Smooth muscle cell (in vitro differentiated cells): ENCODE measurements at regions not wholly inside any gene's neighbourhood (a gene's known extent, or its start where the extent isn't known, plus 50 kb on each side); places are given as distances from the start of the nearest gene placed in this dataset.

Experiments
- DNase-seq: peaks from one replicate; lab custom pipeline; 2025; ENCODE audit not compliant: unreplicated experiment; lab: John Stamatoyannopoulos, UW
- H2AFZ ChIP-seq: fragments of 200-600 bp; sonication (generic); 2 replicates; pipeline ENCODE4 v1.6.0; 2016; ENCODE audit warnings: antibody characterized with exemption, low read depth, mild to moderate bottlenecking
- H3F3A ChIP-seq: fragments of 200-600 bp; sonication (generic); 2 replicates; pipeline ENCODE4 v1.6.0; 2017; ENCODE audit warnings: antibody characterized with exemption, low read depth
- H3K27ac ChIP-seq: fragments of 200-600 bp; sonication (generic); 2 replicates; pipeline ENCODE4 v1.5.1; 2016; ENCODE audit warnings: low read depth, mild to moderate bottlenecking
- H3K27me3 ChIP-seq: fragments of 200-600 bp; sonication (generic); 2 replicates; pipeline ENCODE4 v1.6.1; 2016; ENCODE audit warnings: low read depth, mild to moderate bottlenecking
- H3K36me3 ChIP-seq: fragments of 200-600 bp; sonication (generic); 2 replicates; pipeline ENCODE4 v1.5.1; 2016; ENCODE audit warnings: low read depth
- H3K4me1 ChIP-seq: fragments of 200-600 bp; sonication (generic); 2 replicates; pipeline ENCODE4 v1.5.1; 2016; ENCODE audit warnings: low read depth
- H3K4me2 ChIP-seq: fragments of 200-600 bp; sonication (generic); 2 replicates; pipeline ENCODE4 v1.6.0; 2016; ENCODE audit warnings: mild to moderate bottlenecking
- H3K4me3 ChIP-seq: fragments of 200-600 bp; sonication (generic); 2 replicates; pipeline ENCODE4 v1.5.1; 2016; ENCODE audit warnings: mild to moderate bottlenecking
- H3K79me2 ChIP-seq: fragments of 200-600 bp; sonication (generic); 2 replicates; pipeline ENCODE4 v1.6.0; 2016; ENCODE audit warnings: low read depth, mild to moderate bottlenecking
- H3K9ac ChIP-seq: fragments of 200-600 bp; sonication (generic); 2 replicates; pipeline ENCODE4 v1.6.0; 2016; ENCODE audit warnings: low read depth
- H3K9me3 ChIP-seq: fragments of 200-600 bp; sonication (generic); replicated peaks from 2 replicates; pipeline ENCODE4 v1.5.1; 2016; ENCODE audit warnings: low read depth
- H4K20me1 ChIP-seq: fragments of 200-600 bp; sonication (generic); 2 replicates; pipeline ENCODE4 v1.6.0; 2016; ENCODE audit warnings: low read depth
- WGBS: methylation state at CpG from one replicate; pipeline ENCODE4 v1.1.7; 2016; ENCODE audit warnings: low lambda C conversion rate; 5-methylcytosine and 5-hydroxymethylcytosine counted together
- TF ChIP-seq, protein P1 (sequence below): fragments of 200-600 bp; sonication (generic); IDR thresholded peaks from 2 replicates; pipeline ENCODE4 v1.5.1; 2017; ENCODE audit warnings: borderline replicate concordance, mild to moderate bottlenecking, antibody characterized with exemption; ENCODE audit not compliant: insufficient read depth, poor library complexity, severe bottlenecking

GRCh38 chr4:189784651-189785050, 156.0 kb upstream of the FRG1 start:
- H3K27me3 ChIP-seq, result no peaks in the 10 kb centered on the region
- DNase-seq, result no peak
- H3K4me2 ChIP-seq, result no peak overlapping the region
- H3F3A ChIP-seq, result no peaks in the 10 kb centered on the region
- H3K4me1 ChIP-seq, result no peaks in the 10 kb centered on the region
- no peak overlapping the region for H2AFZ ChIP-seq
- no peak overlapping the region for H3K27ac ChIP-seq
- no peaks in the 10 kb centered on the region for H4K20me1 ChIP-seq
- TF ChIP-seq, protein P1, sequence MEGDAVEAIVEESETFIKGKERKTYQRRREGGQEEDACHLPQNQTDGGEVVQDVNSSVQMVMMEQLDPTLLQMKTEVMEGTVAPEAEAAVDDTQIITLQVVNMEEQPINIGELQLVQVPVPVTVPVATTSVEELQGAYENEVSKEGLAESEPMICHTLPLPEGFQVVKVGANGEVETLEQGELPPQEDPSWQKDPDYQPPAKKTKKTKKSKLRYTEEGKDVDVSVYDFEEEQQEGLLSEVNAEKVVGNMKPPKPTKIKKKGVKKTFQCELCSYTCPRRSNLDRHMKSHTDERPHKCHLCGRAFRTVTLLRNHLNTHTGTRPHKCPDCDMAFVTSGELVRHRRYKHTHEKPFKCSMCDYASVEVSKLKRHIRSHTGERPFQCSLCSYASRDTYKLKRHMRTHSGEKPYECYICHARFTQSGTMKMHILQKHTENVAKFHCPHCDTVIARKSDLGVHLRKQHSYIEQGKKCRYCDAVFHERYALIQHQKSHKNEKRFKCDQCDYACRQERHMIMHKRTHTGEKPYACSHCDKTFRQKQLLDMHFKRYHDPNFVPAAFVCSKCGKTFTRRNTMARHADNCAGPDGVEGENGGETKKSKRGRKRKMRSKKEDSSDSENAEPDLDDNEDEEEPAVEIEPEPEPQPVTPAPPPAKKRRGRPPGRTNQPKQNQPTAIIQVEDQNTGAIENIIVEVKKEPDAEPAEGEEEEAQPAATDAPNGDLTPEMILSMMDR, result no peak
- H3K36me3 ChIP-seq, result no peaks in the 10 kb centered on the region
- no peak overlapping the region for H3K4me3 ChIP-seq
- H3K79me2 ChIP-seq, result no peaks in the 10 kb centered on the region
- H3K9me3 ChIP-seq, result no peaks in the 10 kb centered on the region
- no peak overlapping the region for H3K9ac ChIP-seq

DNA sequence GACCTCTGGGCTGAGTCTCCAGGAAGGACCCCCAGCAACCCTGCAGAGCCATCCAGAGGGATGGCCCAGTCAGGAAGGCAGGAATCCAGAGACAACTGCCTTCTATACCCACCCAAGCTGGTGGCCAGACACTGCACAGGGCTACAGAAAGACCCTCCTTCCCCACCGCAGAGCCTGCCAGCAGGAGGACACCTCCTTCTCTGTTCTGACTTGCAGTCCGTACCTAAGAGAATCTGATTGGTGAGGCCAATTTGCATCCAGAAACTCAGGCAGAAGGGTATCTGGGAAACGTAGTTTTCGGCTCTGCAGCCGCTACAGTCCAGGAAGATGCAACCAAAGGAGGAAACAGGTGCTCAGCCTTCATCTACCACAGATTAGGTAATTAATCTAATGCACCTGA, 155.4 kb upstream of the FRG1 start:
- no peak for DNase-seq
- TF ChIP-seq, protein P1, result no peak

GRCh38 chr4:189786447-189786846, 154.2 kb upstream of the FRG1 start:
- H3K4me3 ChIP-seq, result no peak overlapping the region
- WGBS, result 91% methylated on average over 5 of the region's 5 CpGs
- TF ChIP-seq, protein P1, result no peak
- no peaks in the 10 kb centered on the region for H3F3A ChIP-seq
- H3K27me3 ChIP-seq, result no peaks in the 10 kb centered on the region
- no peaks in the 10 kb centered on the region for H3K79me2 ChIP-seq
- H4K20me1 ChIP-seq, result no peaks in the 10 kb centered on the region
- H3K9me3 ChIP-seq, result no peaks in the 10 kb centered on the region
- H2AFZ ChIP-seq, result no peak overlapping the region
- peak overlapping the region; percentile 29 for H3K9ac ChIP-seq
- H3K4me2 ChIP-seq, result peak overlapping the region; percentile 41
- no peaks in the 10 kb centered on the region for H3K36me3 ChIP-seq
- H3K27ac ChIP-seq, result peak overlapping the region; percentile 87
- H3K4me1 ChIP-seq, result no peaks in the 10 kb centered on the region
- DNase-seq, result no peak

More for the DNA sequence above, 155.4 kb upstream of the FRG1 start:
- no peaks in the 10 kb centered on the region for H3K4me1 ChIP-seq
- no peak overlapping the region for H3K4me3 ChIP-seq
- no peaks in the 10 kb centered on the region for H3K27me3 ChIP-seq
- WGBS, result 74% methylated on average over 5 of the region's 5 CpGs
- H4K20me1 ChIP-seq, result no peaks in the 10 kb centered on the region
- no peaks in the 10 kb centered on the region for H3K79me2 ChIP-seq
- peak overlapping the region; percentile 87 for H3K27ac ChIP-seq
- H3K9me3 ChIP-seq, result no peaks in the 10 kb centered on the region
- no peak overlapping the region for H2AFZ ChIP-seq
- H3K9ac ChIP-seq, result no peak overlapping the region
- H3F3A ChIP-seq, result no peaks in the 10 kb centered on the region
- peak overlapping the region; percentile 5 for H3K4me2 ChIP-seq
- H3K36me3 ChIP-seq, result no peaks in the 10 kb centered on the region

DNA sequence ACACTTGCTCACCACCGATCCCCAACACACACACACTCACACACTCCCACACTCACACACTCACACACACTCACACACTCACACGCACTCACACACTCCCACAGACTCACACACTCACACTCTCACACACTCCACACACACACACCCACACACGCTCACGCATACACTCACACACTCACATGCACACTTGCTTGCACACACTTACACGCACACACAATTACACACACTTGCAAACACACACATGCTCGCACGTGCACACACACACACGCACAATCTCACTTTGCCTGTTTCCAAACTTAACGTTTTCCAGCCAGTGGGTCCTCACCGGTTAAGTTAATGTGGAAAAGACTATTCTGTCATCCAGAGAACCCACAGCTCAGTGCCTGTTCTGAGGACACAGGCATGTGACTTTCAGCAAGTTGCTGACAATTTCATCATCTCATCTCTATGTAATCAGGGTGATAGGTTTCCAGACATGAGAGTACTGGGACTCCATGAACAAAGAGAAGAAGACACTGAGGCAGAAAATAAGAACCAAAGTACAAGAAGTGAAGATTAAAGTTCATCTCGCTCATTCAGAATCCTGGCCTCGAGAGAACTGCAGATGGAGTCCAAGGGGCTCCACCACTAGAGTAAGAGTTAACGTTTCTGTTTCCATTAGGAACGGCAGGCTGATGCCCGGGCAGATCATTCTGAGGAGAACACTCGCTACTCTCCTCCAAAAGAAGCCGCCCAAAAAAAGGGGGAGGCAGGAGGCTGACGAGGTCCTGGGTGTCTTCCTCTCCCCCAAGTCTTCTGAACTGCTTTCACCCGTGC, 153.2 kb upstream of the FRG1 start:
- H3K4me3 ChIP-seq, result no peak overlapping the region
- no peaks in the 10 kb centered on the region for H4K20me1 ChIP-seq
- H3K9me3 ChIP-seq, result no peaks in the 10 kb centered on the region
- no peaks in the 10 kb centered on the region for H3K79me2 ChIP-seq
- no peak overlapping the region for H3K9ac ChIP-seq
- 90% methylated on average over 16 of the region's 19 CpGs for WGBS
- no peaks in the 10 kb centered on the region for H3K27me3 ChIP-seq
- no peak overlapping the region for H3K4me2 ChIP-seq
- no peaks in the 10 kb centered on the region for H3F3A ChIP-seq
- DNase-seq, result no peak
- TF ChIP-seq, protein P1, result no peak
- H3K27ac ChIP-seq, result peak overlapping the region; percentile 87
- no peak overlapping the region for H2AFZ ChIP-seq
- H3K36me3 ChIP-seq, result no peaks in the 10 kb centered on the region
- H3K4me1 ChIP-seq, result peaks cover 4% of the 10 kb centered on the region
